SK-N-SH (cell line): ENCODE measurements at regions not wholly inside any gene's neighbourhood (a gene's known extent, or its start where the extent isn't known, plus 50 kb on each side); places are given as distances from the start of the nearest gene placed in this dataset.

Experiments
- CTCF ChIA-PET: fragments of 300-600, 350-600 bp; formaldehyde crosslinking; extraction: SDS; loops from one replicate; lab custom pipeline; 2021; lab: Yijun Ruan, JAX
- POLR2A ChIA-PET: fragments of 350-600 bp; sonication (Branson Sonifier 250); formaldehyde crosslinking; extraction: SDS; loops from one replicate; lab custom pipeline; 2020; ENCODE audit warnings: antibody characterized with exemption, inconsistent platforms; lab: Yijun Ruan, JAX
- DNase-seq: peaks from one replicate; pipeline ENCODE4 v3.0.0; 2012
- H2AFZ ChIP-seq: fragments of 200-600 bp; sonication (generic); 2 replicates; pipeline ENCODE4 v1.8.1; 2016; ENCODE audit warnings: antibody characterized with exemption, mild to moderate bottlenecking, low read depth
- H3F3A ChIP-seq: fragments of 200-600 bp; sonication (generic); replicated peaks from 2 replicates; pipeline ENCODE3; 2016; ENCODE audit warnings: antibody characterized with exemption, mild to moderate bottlenecking; ENCODE audit not compliant: insufficient read depth
- H3K27ac ChIP-seq, 2 experiments: fragments of 200-500 bp in 1 of 2; fragments of 200-600 bp in 1 of 2; sonication (Bioruptor generic) in 1 of 2; sonication (generic), shearing (Covaris generic) in 1 of 2; 2 replicates each; pipeline versions ENCODE4 v1.5.1 to v1.6.1; 2014 to 2016; ENCODE audit warnings: low read depth in 2 of 2, inconsistent platforms in 1 of 2, low read length in 1 of 2, mild to moderate bottlenecking in 1 of 2, mixed read lengths in 1 of 2
- H3K27me3 ChIP-seq: fragments of 200-600 bp; sonication (generic), shearing (Covaris generic); 2 replicates; pipeline ENCODE4 v1.6.1; 2016; ENCODE audit warnings: mixed run types; ENCODE audit not compliant: insufficient read depth
- H3K36me3 ChIP-seq, 2 experiments: fragments of 200-500 bp in 1 of 2; fragments of 200-600 bp in 1 of 2; sonication (Bioruptor generic) in 1 of 2; sonication (generic) in 1 of 2; replicated peaks in 1 of 2; 2 replicates each; pipeline versions ENCODE3 to v1.5.1; 2014 to 2016; ENCODE audit warnings: low read length in 1 of 2, mild to moderate bottlenecking in 1 of 2; ENCODE audit not compliant: insufficient read depth in 2 of 2, control insufficient read depth in 1 of 2
- H3K4me1 ChIP-seq, 2 experiments: fragments of 200-500 bp in 1 of 2; fragments of 200-600 bp in 1 of 2; sonication (Bioruptor generic) in 1 of 2; sonication (generic), shearing (Covaris generic) in 1 of 2; 2 replicates each; pipeline versions ENCODE4 v1.5.1 to v1.6.1; 2014 to 2016; ENCODE audit warnings: low read depth in 1 of 2, low read length in 1 of 2, mixed run types in 1 of 2; ENCODE audit not compliant: insufficient read depth in 2 of 2, control insufficient read depth in 1 of 2
- H3K4me2 ChIP-seq: fragments of 200-600 bp; sonication (generic), shearing (Covaris generic); 2 replicates; pipeline ENCODE4 v1.6.1; 2017; ENCODE audit warnings: mixed run types
- H3K4me3 ChIP-seq, 2 experiments: fragments of 200-500 bp in 1 of 2; fragments of 200-600 bp in 1 of 2; sonication (Bioruptor generic) in 1 of 2; sonication (generic), shearing (Covaris generic) in 1 of 2; 2 replicates each; pipeline versions ENCODE4 v1.5.1 to v1.8.1; 2014 to 2016; ENCODE audit warnings: low read depth in 2 of 2, inconsistent platforms in 1 of 2, low read length in 1 of 2, mild to moderate bottlenecking in 1 of 2, mixed read lengths in 1 of 2, moderate library complexity in 1 of 2
- H3K79me2 ChIP-seq: fragments of 200-600 bp; sonication (generic); 2 replicates; pipeline ENCODE4 v1.8.1; 2017; ENCODE audit warnings: mild to moderate bottlenecking; ENCODE audit not compliant: insufficient read depth
- H3K9ac ChIP-seq: fragments of 200-600 bp; sonication (generic); 2 replicates; pipeline ENCODE4 v1.6.1; 2017; ENCODE audit warnings: mixed run types
- H3K9me2 ChIP-seq: fragments of 200-600 bp; sonication (generic); 2 replicates; pipeline ENCODE4 v1.6.1; 2017; ENCODE audit warnings: mixed run types
- H3K9me3 ChIP-seq: fragments of 200-600 bp; sonication (generic); 2 replicates; pipeline ENCODE4 v1.6.1; 2017; ENCODE audit warnings: mixed run types, mild to moderate bottlenecking, moderate library complexity
- H4K20me1 ChIP-seq: fragments of 200-600 bp; sonication (generic); 2 replicates; pipeline ENCODE4 v1.6.1; 2017; ENCODE audit warnings: mild to moderate bottlenecking, mixed run types; ENCODE audit not compliant: insufficient read depth
- CHD2 ChIP-seq: fragments of 150-350 bp; IDR thresholded peaks from 2 replicates; pipeline ENCODE4 v1.6.1; 2018; ENCODE audit warnings: low read length; ENCODE audit not compliant: partially characterized antibody
- ELF1 ChIP-seq: IDR thresholded peaks from 2 replicates; pipeline ENCODE4 v1.4.0; 2012
- EP300 ChIP-seq, 2 experiments: IDR thresholded peaks; 2 replicates each; pipeline versions ENCODE4 v1.4.0 to v1.6.1; 2012; ENCODE audit warnings: borderline replicate concordance in 1 of 2, low read depth in 1 of 2, low read length in 1 of 2
- FOSL2 ChIP-seq: IDR thresholded peaks from 2 replicates; pipeline ENCODE4 v1.4.0; 2012; ENCODE audit warnings: low read depth, mild to moderate bottlenecking, moderate library complexity, borderline replicate concordance
- FOXJ3 ChIP-seq: sonication (generic); formaldehyde crosslinking; IDR thresholded peaks from 2 replicates; pipeline ENCODE4 v1.5.1; 2020; ENCODE audit warnings: mild to moderate bottlenecking, missing genetic modification reagents
- FOXM1 ChIP-seq: IDR thresholded peaks from 2 replicates; pipeline ENCODE4 v1.4.0; 2012; ENCODE audit warnings: low read depth, mild to moderate bottlenecking
- GABPA ChIP-seq: IDR thresholded peaks from 2 replicates; pipeline ENCODE4 v1.4.0; 2012; ENCODE audit warnings: low read depth, mild to moderate bottlenecking
- MEF2A ChIP-seq: IDR thresholded peaks from 2 replicates; pipeline ENCODE4 v1.4.0; 2012; ENCODE audit warnings: low read depth, borderline replicate concordance
- MXI1 ChIP-seq: IDR thresholded peaks from 2 replicates; pipeline ENCODE4 v1.6.1; 2012; ENCODE audit warnings: mild to moderate bottlenecking, low read depth, low read length, improper control_type of control experiment
- NFIC ChIP-seq: IDR thresholded peaks from 2 replicates; pipeline ENCODE4 v1.4.0; 2012; ENCODE audit warnings: borderline replicate concordance
- NRF1 ChIP-seq: IDR thresholded peaks from 2 replicates; pipeline ENCODE4 v1.6.1; 2012; ENCODE audit warnings: low read depth, mild to moderate bottlenecking, low read length
- PBX3 ChIP-seq: IDR thresholded peaks from 2 replicates; pipeline ENCODE4; 2012
- POLR2AphosphoS5 ChIP-seq: IDR thresholded peaks from 2 replicates; pipeline ENCODE4 v1.6.1; 2012; ENCODE audit warnings: low read depth, low read length
- RCOR1 ChIP-seq: fragments of 150-350 bp; IDR thresholded peaks from 2 replicates; pipeline ENCODE4 v1.6.1; 2017; ENCODE audit warnings: antibody characterized with exemption, low read length
- RXRA ChIP-seq: IDR thresholded peaks from 2 replicates; pipeline ENCODE4 v1.4.0; 2012; ENCODE audit warnings: low read depth, mild to moderate bottlenecking, borderline replicate concordance
- SIN3A ChIP-seq: IDR thresholded peaks from 2 replicates; pipeline ENCODE4 v1.6.1; 2012; ENCODE audit warnings: low read depth, mild to moderate bottlenecking, low read length, moderate library complexity, borderline replicate concordance
- SMC3 ChIP-seq: IDR thresholded peaks from 2 replicates; pipeline ENCODE4 v1.6.1; 2012; ENCODE audit warnings: low read depth, low read length, improper control_type of control experiment
- TAF1 ChIP-seq: IDR thresholded peaks from 2 replicates; pipeline ENCODE4 v1.6.1; 2012; ENCODE audit warnings: low read depth, mild to moderate bottlenecking, low read length, moderate library complexity, borderline replicate concordance
- TCF12 ChIP-seq: IDR thresholded peaks from 2 replicates; pipeline ENCODE4 v1.4.0; 2012
- ZBTB33 ChIP-seq: IDR thresholded peaks from 2 replicates; pipeline ENCODE4 v1.4.0; 2012; ENCODE audit warnings: low read depth, borderline replicate concordance
- WGBS: methylation state at CpG from one replicate; pipeline ENCODE4 v1.1.6; 2017; ENCODE audit warnings: low lambda C conversion rate; 5-methylcytosine and 5-hydroxymethylcytosine counted together

GRCh38 chr4:111266937-111267336 lies 644.1 kb upstream of the PITX2 start:
- peaks cover 0 to 4% of the 10 kb centered on the region in 2 experiments; a peak in 2 of 4 replicates for H3K4me1 ChIP-seq
- 14% methylated on average over 5 of the region's 5 CpGs for WGBS
- H3K79me2 ChIP-seq, result no peaks in the 10 kb centered on the region
- H3K36me3 ChIP-seq, result no peaks in the 10 kb centered on the region
- no peaks in the 10 kb centered on the region for H3K9me2 ChIP-seq
- POLR2A ChIA-PET, result no interaction called here
- TF ChIP-seq ZBTB33 (no peak), EP300 (IDR thresholded peaks at IDR 0.05; ENCODE audit: borderline replicate concordance in 1 of 2, low read depth in 1 of 2, low read length in 1 of 2) (no peak), CHD2 (no peak), FOSL2 (no peak), TAF1 (no peak), TCF12 (no peak), POLR2AphosphoS5 (no peak), PBX3 (no peak), ELF1 (no peak), SIN3A (no peak), MXI1 (no peak), FOXJ3 (CRISPR knock-in tag) (no peak), FOXM1 (no peak), MEF2A (no peak)
- TF ChIP-seq, all 33 proteins: peak for 0
- no peak overlapping the region for H3K4me2 ChIP-seq
- no peaks in the 10 kb centered on the region for H4K20me1 ChIP-seq
- no peaks in the 10 kb centered on the region for H3K9me3 ChIP-seq
- no peak overlapping the region for H3K9ac ChIP-seq
- no peak overlapping the region for H3K27ac ChIP-seq
- peaks cover 24% of the 10 kb centered on the region; the same call in 1 of the 2 replicates for H3K27me3 ChIP-seq
- H3F3A ChIP-seq, result no peaks in the 10 kb centered on the region
- H2AFZ ChIP-seq, result no peak overlapping the region
- H3K4me3 ChIP-seq, result no peak overlapping the region
- DNase-seq, result no peak
- CTCF ChIA-PET, result interaction anchor here (2.3 kb wide), 1 partner anchor 16 kb away, joined by 10 read pairs; no protein-coding TSS in a partner anchor

- Histone ChIP-seq H3F3A (no peaks in the 10 kb centered on the region), H3K9me3 (no peaks in the 10 kb centered on the region), H3K79me2 (no peaks in the 10 kb centered on the region), H3K27me3 (peaks cover 24% of the 10 kb centered on the region; the same call in 1 of the 2 replicates), H2AFZ (no peak overlapping the region), H4K20me1 (no peaks in the 10 kb centered on the region), H3K4me2 (no peak overlapping the region), H3K4me1 (peaks cover 0 to 4% of the 10 kb centered on the region in 2 experiments; a peak in 2 of 4 replicates), H3K36me3 (no peaks in the 10 kb centered on the region), H3K27ac (no peak overlapping the region), H3K4me3 (no peak overlapping the region), H3K9ac (no peak overlapping the region), H3K9me2 (no peaks in the 10 kb centered on the region)
- no peak for DNase-seq
- TF ChIP-seq RXRA, result no peak
- no peak for TF ChIP-seq CHD2
- no peak for TF ChIP-seq EP300 (IDR thresholded peaks at IDR 0.05; ENCODE audit: borderline replicate concordance in 1 of 2, low read depth in 1 of 2, low read length in 1 of 2)
- no peak for TF ChIP-seq NRF1
- no peak for TF ChIP-seq TAF1
- TF ChIP-seq FOXJ3 (CRISPR knock-in tag), result no peak
- no peak for TF ChIP-seq RCOR1
- no peak for TF ChIP-seq NFIC
- no peak for TF ChIP-seq GABPA
- no peak for TF ChIP-seq SMC3
- POLR2A ChIA-PET, result no interaction called here
- CTCF ChIA-PET, result interaction anchor here (1.2 to 2.3 kb wide), 2 partner anchors 13 to 15 kb away, joined by 4 to 10 read pairs; no protein-coding TSS in a partner anchor
- WGBS, result 17% methylated on average over 2 of the region's 2 CpGs
These were observed 644.9 kb upstream of the PITX2 start for GRCh38 chr4:111267786-111268185.
